HEK293 (cell line): ENCODE measurements at regions not wholly inside any gene's neighbourhood (a gene's known extent, or its start where the extent isn't known, plus 50 kb on each side); places are given as distances from the start of the nearest gene placed in this dataset.
"Not testable (repeated sequence)": the region's sequence is repeated elsewhere in the genome, so short reads cannot be mapped to it uniquely, and the experiment has no call there.

ENCODE experiments used
- CTCF ChIA-PET: fragments of 350-600 bp; formaldehyde crosslinking; extraction: SDS; loops from one replicate; lab custom pipeline; 2021; ENCODE audit warnings: antibody characterized with exemption; lab: Yijun Ruan, JAX
- POLR2A ChIA-PET: fragments of 300-600 bp; formaldehyde crosslinking; extraction: SDS; loops from one replicate; lab custom pipeline; 2020; ENCODE audit warnings: antibody characterized with exemption, inconsistent platforms; lab: Yijun Ruan, JAX
- H3K27ac ChIP-seq: fragments of 200-500 bp; sonication (Bioruptor generic); 2 replicates; pipeline ENCODE4 v1.5.1; 2014; ENCODE audit warnings: low read depth, low read length, control low read depth, inconsistent platforms; ENCODE audit errors: extremely low read depth
- H3K36me3 ChIP-seq, 2 experiments: fragments of 200-500 bp in 1 of 2; sonication (Bioruptor generic) in 1 of 2; 1 replicate in 1 of 2; 2 replicates in 1 of 2; pipeline ENCODE4 v1.5.1; 2014 to 2017; ENCODE audit warnings: inconsistent platforms in 2 of 2, low read length in 2 of 2; ENCODE audit not compliant: control insufficient read depth in 2 of 2, insufficient read depth in 1 of 2
- H3K4me1 ChIP-seq: fragments of 200-500 bp; sonication (Bioruptor generic); 2 replicates; pipeline ENCODE4 v1.5.1; 2014; ENCODE audit warnings: mild to moderate bottlenecking, low read length, inconsistent platforms; ENCODE audit not compliant: control insufficient read depth, insufficient read depth
- H3K4me3 ChIP-seq: 2 replicates; pipeline ENCODE4 v1.5.1; 2011; ENCODE audit warnings: low read depth, mild to moderate bottlenecking, control low read depth, low read length, moderate library complexity
- H3K9me3 ChIP-seq: fragments of 200-500 bp; sonication (Bioruptor generic); 2 replicates; pipeline ENCODE4 v1.5.1; 2014; ENCODE audit warnings: low read depth, low read length, inconsistent platforms; ENCODE audit not compliant: control insufficient read depth, insufficient read depth
- BCL11A ChIP-seq: fragments of 450-650 bp; formaldehyde crosslinking; IDR thresholded peaks from 2 replicates; pipeline ENCODE4 v1.5.1; 2016; ENCODE audit warnings: low read depth, missing biosample characterization, missing genetic modification characterization
- GLIS1 ChIP-seq: fragments of 450-650 bp; formaldehyde crosslinking; IDR thresholded peaks from 2 replicates; pipeline ENCODE4 v1.5.1; 2016; ENCODE audit warnings: missing biosample characterization, missing genetic modification characterization
- KLF1 ChIP-seq: fragments of 450-650 bp; formaldehyde crosslinking; IDR thresholded peaks from 2 replicates; pipeline ENCODE4 v1.5.1; 2016; ENCODE audit warnings: missing biosample characterization, missing genetic modification characterization
- SETDB1 ChIP-seq: IDR thresholded peaks from one replicate; pipeline ENCODE4 v1.6.1; 2017; ENCODE audit warnings: mild to moderate bottlenecking, low read length, moderate library complexity, mixed read lengths; ENCODE audit not compliant: insufficient read length
- ZBTB17 ChIP-seq: fragments of 450-650 bp; formaldehyde crosslinking; IDR thresholded peaks from 2 replicates; pipeline ENCODE4 v1.5.1; 2016; ENCODE audit warnings: missing biosample characterization, missing genetic modification characterization
- ZBTB48 ChIP-seq: fragments of 450-650 bp; formaldehyde crosslinking; IDR thresholded peaks from 2 replicates; pipeline ENCODE4 v1.5.1; 2016; ENCODE audit warnings: missing biosample characterization, missing genetic modification characterization
- ZFHX2 ChIP-seq: fragments of 450-650 bp; formaldehyde crosslinking; conservative IDR thresholded peaks from 2 replicates; pipeline ENCODE4 v1.5.1; 2016; ENCODE audit warnings: missing biosample characterization, missing genetic modification characterization
- ZNF121 ChIP-seq: fragments of 450-650 bp; formaldehyde crosslinking; IDR thresholded peaks from 2 replicates; pipeline ENCODE4 v1.5.1; 2016; ENCODE audit warnings: missing biosample characterization, missing genetic modification characterization
- ZNF140 ChIP-seq: fragments of 450-650 bp; formaldehyde crosslinking; IDR thresholded peaks from 2 replicates; pipeline ENCODE4 v1.5.1; 2016; ENCODE audit warnings: missing biosample characterization, missing genetic modification characterization
- ZNF169 ChIP-seq: fragments of 450-650 bp; formaldehyde crosslinking; IDR thresholded peaks from 2 replicates; pipeline ENCODE4 v1.5.1; 2016; ENCODE audit warnings: missing biosample characterization, missing genetic modification characterization
- ZNF184 ChIP-seq: fragments of 450-650 bp; IDR thresholded peaks from 2 replicates; pipeline ENCODE4 v1.5.1; 2018; ENCODE audit warnings: missing biosample characterization, mild to moderate bottlenecking, missing genetic modification characterization
- ZNF211 ChIP-seq: fragments of 450-650 bp; formaldehyde crosslinking; IDR thresholded peaks from 2 replicates; pipeline ENCODE4 v1.5.1; 2016; ENCODE audit warnings: low read depth, missing biosample characterization, missing genetic modification characterization
- ZNF280C ChIP-seq: fragments of 450-650 bp; formaldehyde crosslinking; IDR thresholded peaks from 2 replicates; pipeline ENCODE4 v1.5.1; 2016; ENCODE audit warnings: missing biosample characterization, missing genetic modification characterization
- ZNF521 ChIP-seq: fragments of 450-650 bp; formaldehyde crosslinking; IDR thresholded peaks from 2 replicates; pipeline ENCODE4 v1.5.1; 2017; ENCODE audit warnings: missing biosample characterization, mild to moderate bottlenecking, missing genetic modification characterization
- ZNF596 ChIP-seq: fragments of 450-650 bp; IDR thresholded peaks from 2 replicates; pipeline ENCODE4 v1.5.0; 2018; ENCODE audit warnings: missing biosample characterization, mild to moderate bottlenecking, missing genetic modification characterization, moderate library complexity
- ZNF621 ChIP-seq: fragments of 450-650 bp; formaldehyde crosslinking; IDR thresholded peaks from 2 replicates; pipeline ENCODE4 v1.5.1; 2017; ENCODE audit warnings: missing biosample characterization, missing genetic modification characterization
- ZNF624 ChIP-seq: fragments of 450-650 bp; formaldehyde crosslinking; IDR thresholded peaks from 2 replicates; pipeline ENCODE4 v1.5.1; 2017; ENCODE audit warnings: missing biosample characterization, missing genetic modification characterization
- ZNF639 ChIP-seq: fragments of 450-650 bp; formaldehyde crosslinking; IDR thresholded peaks from 2 replicates; pipeline ENCODE4 v1.5.1; 2016; ENCODE audit warnings: missing biosample characterization, missing genetic modification characterization
- ZNF747 ChIP-seq: fragments of 450-650 bp; formaldehyde crosslinking; IDR thresholded peaks from 2 replicates; pipeline ENCODE4 v1.5.1; 2016; ENCODE audit warnings: missing biosample characterization, missing genetic modification characterization
- ZNF76 ChIP-seq: fragments of 450-650 bp; formaldehyde crosslinking; IDR thresholded peaks from 2 replicates; pipeline ENCODE4; 2016; ENCODE audit warnings: low read depth, missing biosample characterization, missing genetic modification characterization, borderline replicate concordance
- ZNF837 ChIP-seq: fragments of 450-650 bp; formaldehyde crosslinking; IDR thresholded peaks from 2 replicates; pipeline ENCODE4 v1.5.1; 2016; ENCODE audit warnings: missing biosample characterization, missing genetic modification characterization
- ZNF843 ChIP-seq: fragments of 450-650 bp; formaldehyde crosslinking; IDR thresholded peaks from 2 replicates; pipeline ENCODE4 v1.5.1; 2016; ENCODE audit warnings: missing biosample characterization, missing genetic modification characterization
- ZXDB ChIP-seq: fragments of 450-650 bp; formaldehyde crosslinking; IDR thresholded peaks from 2 replicates; pipeline ENCODE4 v1.5.1; 2016; ENCODE audit warnings: missing biosample characterization, missing genetic modification characterization

- POLR2A ChIA-PET, result no interaction called here
- H3K9me3 ChIP-seq, result no peaks in the 10 kb centered on the region
- H3K27ac ChIP-seq, result no peak overlapping the region
- no peak overlapping the region for H3K4me3 ChIP-seq
- H3K4me1 ChIP-seq, result no peaks in the 10 kb centered on the region
- TF ChIP-seq ZNF121 (tag by site-specific recombination), result no peak
- TF ChIP-seq ZNF596 (tag by site-specific recombination), result no peak
- no peak for TF ChIP-seq ZFHX2 (tag by site-specific recombination)
- peak; percentile 51 for TF ChIP-seq KLF1 (tag by site-specific recombination)
- no peak for TF ChIP-seq ZNF76
- TF ChIP-seq ZNF624 (tag by site-specific recombination), result no peak
- no peaks in the 10 kb centered on the region for H3K36me3 ChIP-seq
- CTCF ChIA-PET, result no interaction called here
Observed at GRCh38 chr5:100708645-100709171, 173.5 kb downstream of the FAM174A start.

GRCh38 chr5:100709771-100710170, 174.6 kb downstream of the FAM174A start:
- Histone ChIP-seq H3K36me3 (no peaks in the 10 kb centered on the region), H3K27ac (no peak overlapping the region), H3K4me3 (no peak overlapping the region), H3K9me3 (no peaks in the 10 kb centered on the region), H3K4me1 (no peaks in the 10 kb centered on the region)
- ChIA-PET POLR2A (no interaction called here), CTCF (interaction anchor here (0.6 kb wide), 1 partner anchor 11 kb away, joined by 3 read pairs; no protein-coding TSS in a partner anchor)
- TF ChIP-seq GLIS1 (tag by site-specific recombination) (no peak), ZNF184 (tag by site-specific recombination) (no peak), ZNF639 (tag by site-specific recombination) (no peak), ZXDB (tag by site-specific recombination) (no peak)

GRCh38 chr5:100714780-100715179, 179.6 kb downstream of the FAM174A start:
- H3K9me3 ChIP-seq, H3K27ac ChIP-seq, POLR2A ChIA-PET, H3K4me1 ChIP-seq, H3K4me3 ChIP-seq, H3K36me3 ChIP-seq: not testable (repeated sequence)
- CTCF ChIA-PET, result interaction anchor here (0.6 kb wide), 1 partner anchor 981 kb away, joined by 3 read pairs; no protein-coding TSS in a partner anchor

- Histone ChIP-seq H3K36me3 (no peaks in the 10 kb centered on the region), H3K4me1 (no peaks in the 10 kb centered on the region), H3K27ac (no peak overlapping the region), H3K4me3 (no peak overlapping the region), H3K9me3 (no peaks in the 10 kb centered on the region)
- POLR2A ChIA-PET, result no interaction called here
- TF ChIP-seq ZNF837, result no peak
- CTCF ChIA-PET, result no interaction called here
Observed at GRCh38 chr5:100722657-100723056, 180.4 kb downstream of the ST8SIA4 start.

GRCh38 chr5:100723229-100723628, 179.9 kb downstream of the ST8SIA4 start:
- H3K4me1 ChIP-seq, result no peaks in the 10 kb centered on the region
- POLR2A ChIA-PET, result no interaction called here
- no peaks in the 10 kb centered on the region for H3K9me3 ChIP-seq
- H3K27ac ChIP-seq, result no peak overlapping the region
- CTCF ChIA-PET, result no interaction called here
- no peaks in the 10 kb centered on the region for H3K36me3 ChIP-seq
- H3K4me3 ChIP-seq, result no peak overlapping the region
- TF ChIP-seq ZNF747 (tag by site-specific recombination) (no peak), ZNF211 (tag by site-specific recombination) (no peak), ZNF280C (tag by site-specific recombination) (no peak), ZBTB48 (no peak), SETDB1 (no peak), ZNF521 (tag by site-specific recombination) (no peak), ZNF621 (tag by site-specific recombination) (no peak), ZBTB17 (tag by site-specific recombination) (no peak), ZNF843 (tag by site-specific recombination) (no peak), ZNF169 (tag by site-specific recombination) (no peak), ZNF140 (no peak), BCL11A (tag by site-specific recombination) (no peak)
